ENCODE measurements at regions not wholly inside any gene's neighbourhood (a gene's known extent, or its start where the extent isn't known, plus 50 kb on each side); places are given as distances from the start of the nearest gene placed in this dataset.

- no peak for TF ChIP-seq POLR2AphosphoS5 (IDR thresholded peaks at IDR 0.05; ENCODE audit: low read depth, low read length)
- TF ChIP-seq, protein P1, sequence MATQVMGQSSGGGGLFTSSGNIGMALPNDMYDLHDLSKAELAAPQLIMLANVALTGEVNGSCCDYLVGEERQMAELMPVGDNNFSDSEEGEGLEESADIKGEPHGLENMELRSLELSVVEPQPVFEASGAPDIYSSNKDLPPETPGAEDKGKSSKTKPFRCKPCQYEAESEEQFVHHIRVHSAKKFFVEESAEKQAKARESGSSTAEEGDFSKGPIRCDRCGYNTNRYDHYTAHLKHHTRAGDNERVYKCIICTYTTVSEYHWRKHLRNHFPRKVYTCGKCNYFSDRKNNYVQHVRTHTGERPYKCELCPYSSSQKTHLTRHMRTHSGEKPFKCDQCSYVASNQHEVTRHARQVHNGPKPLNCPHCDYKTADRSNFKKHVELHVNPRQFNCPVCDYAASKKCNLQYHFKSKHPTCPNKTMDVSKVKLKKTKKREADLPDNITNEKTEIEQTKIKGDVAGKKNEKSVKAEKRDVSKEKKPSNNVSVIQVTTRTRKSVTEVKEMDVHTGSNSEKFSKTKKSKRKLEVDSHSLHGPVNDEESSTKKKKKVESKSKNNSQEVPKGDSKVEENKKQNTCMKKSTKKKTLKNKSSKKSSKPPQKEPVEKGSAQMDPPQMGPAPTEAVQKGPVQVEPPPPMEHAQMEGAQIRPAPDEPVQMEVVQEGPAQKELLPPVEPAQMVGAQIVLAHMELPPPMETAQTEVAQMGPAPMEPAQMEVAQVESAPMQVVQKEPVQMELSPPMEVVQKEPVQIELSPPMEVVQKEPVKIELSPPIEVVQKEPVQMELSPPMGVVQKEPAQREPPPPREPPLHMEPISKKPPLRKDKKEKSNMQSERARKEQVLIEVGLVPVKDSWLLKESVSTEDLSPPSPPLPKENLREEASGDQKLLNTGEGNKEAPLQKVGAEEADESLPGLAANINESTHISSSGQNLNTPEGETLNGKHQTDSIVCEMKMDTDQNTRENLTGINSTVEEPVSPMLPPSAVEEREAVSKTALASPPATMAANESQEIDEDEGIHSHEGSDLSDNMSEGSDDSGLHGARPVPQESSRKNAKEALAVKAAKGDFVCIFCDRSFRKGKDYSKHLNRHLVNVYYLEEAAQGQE (IDR thresholded peaks at IDR 0.05; ENCODE audit: insufficient read depth in 1 of 2, low read depth in 2 of 2, low read length in 2 of 2), result no peak
- no peak for TF ChIP-seq TAF1 (IDR thresholded peaks at IDR 0.05; ENCODE audit: borderline replicate concordance, insufficient read depth, low read length)
- no peak for TF ChIP-seq SIN3A (IDR thresholded peaks at IDR 0.05; ENCODE audit: borderline replicate concordance, insufficient read depth, low read length)
- no peak for TF ChIP-seq FOXP2 (optimal IDR thresholded peaks at IDR 0.05; ENCODE audit: borderline replicate concordance, extremely low read depth, extremely low read length, insufficient read depth)
Observed at GRCh38 chr5:98158440-98158839, 615.0 kb upstream of the RGMB start.

- TF ChIP-seq POLR2AphosphoS5 (IDR thresholded peaks at IDR 0.05; ENCODE audit: low read depth, low read length), result no peak
- TF ChIP-seq FOXP2 (optimal IDR thresholded peaks at IDR 0.05; ENCODE audit: borderline replicate concordance, extremely low read depth, extremely low read length, insufficient read depth), result no peak
Observed at GRCh38 chr5:98163796-98164493, 609.5 kb upstream of the RGMB start.

GRCh38 chr5:98168871-98169270 lies 604.6 kb upstream of the RGMB start:
- no peak for TF ChIP-seq FOXP2 (optimal IDR thresholded peaks at IDR 0.05; ENCODE audit: borderline replicate concordance, extremely low read depth, extremely low read length, insufficient read depth)
- TF ChIP-seq POLR2AphosphoS5 (IDR thresholded peaks at IDR 0.05; ENCODE audit: low read depth, low read length), result no peak
- TF ChIP-seq, protein P1 (IDR thresholded peaks at IDR 0.05; ENCODE audit: insufficient read depth in 1 of 2, low read depth in 2 of 2, low read length in 2 of 2), result no peak
- no peak for TF ChIP-seq TAF1 (IDR thresholded peaks at IDR 0.05; ENCODE audit: borderline replicate concordance, insufficient read depth, low read length)
- no peak for TF ChIP-seq SIN3A (IDR thresholded peaks at IDR 0.05; ENCODE audit: borderline replicate concordance, insufficient read depth, low read length)

GRCh38 chr5:98170994-98171393 lies 602.5 kb upstream of the RGMB start:
- no peak for TF ChIP-seq FOXP2 (optimal IDR thresholded peaks at IDR 0.05; ENCODE audit: borderline replicate concordance, extremely low read depth, extremely low read length, insufficient read depth)
- no peak for TF ChIP-seq TAF1 (IDR thresholded peaks at IDR 0.05; ENCODE audit: borderline replicate concordance, insufficient read depth, low read length)
- no peak for TF ChIP-seq POLR2AphosphoS5 (IDR thresholded peaks at IDR 0.05; ENCODE audit: low read depth, low read length)
- TF ChIP-seq, protein P1 (IDR thresholded peaks at IDR 0.05; ENCODE audit: insufficient read depth in 1 of 2, low read depth in 2 of 2, low read length in 2 of 2), result no peak
- TF ChIP-seq SIN3A (IDR thresholded peaks at IDR 0.05; ENCODE audit: borderline replicate concordance, insufficient read depth, low read length), result no peak

DNA sequence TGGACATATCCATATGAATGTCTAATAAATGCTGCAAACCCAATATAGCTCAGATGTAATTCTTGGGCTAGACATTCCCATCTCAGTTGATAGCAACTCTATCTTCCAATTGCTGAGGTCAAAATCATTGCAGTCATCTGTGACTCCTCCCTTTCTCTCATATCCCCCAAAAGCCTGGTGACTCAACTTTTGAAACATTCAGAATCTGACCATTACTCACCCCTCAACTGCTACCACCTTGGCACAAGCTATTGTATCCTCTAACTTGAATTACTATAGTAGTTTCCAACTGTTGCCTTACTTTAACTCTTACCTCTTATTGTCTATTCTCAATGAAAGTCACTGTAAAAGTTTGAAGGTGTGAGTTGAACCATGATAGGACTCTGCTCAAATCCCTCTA lies 600.1 kb upstream of the RGMB start:
- TF ChIP-seq TAF1 (IDR thresholded peaks at IDR 0.05; ENCODE audit: borderline replicate concordance, insufficient read depth, low read length) (no peak), SIN3A (IDR thresholded peaks at IDR 0.05; ENCODE audit: borderline replicate concordance, insufficient read depth, low read length) (no peak), FOXP2 (optimal IDR thresholded peaks at IDR 0.05; ENCODE audit: borderline replicate concordance, extremely low read depth, extremely low read length, insufficient read depth) (no peak), POLR2AphosphoS5 (IDR thresholded peaks at IDR 0.05; ENCODE audit: low read depth, low read length) (no peak)
- TF ChIP-seq, protein P1 (IDR thresholded peaks at IDR 0.05; ENCODE audit: insufficient read depth in 1 of 2, low read depth in 2 of 2, low read length in 2 of 2), result no peak
